Upper lobe of right lung (tissue), 1 donor: ENCODE measurements at regions not wholly inside any gene's neighbourhood (a gene's known extent, or its start where the extent isn't known, plus 50 kb on each side); places are given as distances from the start of the nearest gene placed in this dataset.

ENCODE experiments used
- ATAC-seq: fragments of 200-7000 bp; cut with Tn5 transposase; one replicate; pipeline ENCODE4 v1.9.1; 2020; ENCODE audit warnings: mild to moderate bottlenecking, moderate library complexity
- DNase-seq: peaks from one replicate; pipeline ENCODE4 v3.0.0-alpha.2; 2020
- H3K27ac ChIP-seq: fragments of 200-600 bp; one replicate; pipeline ENCODE4 v1.8.0; 2022
- H3K27me3 ChIP-seq: fragments of 200-600 bp; one replicate; pipeline ENCODE4 v1.8.0; 2022; ENCODE audit warnings: mild to moderate bottlenecking
- H3K36me3 ChIP-seq: fragments of 200-600 bp; one replicate; pipeline ENCODE4 v1.8.0; 2022
- H3K4me1 ChIP-seq: fragments of 200-600 bp; one replicate; pipeline ENCODE4 v1.8.0; 2022
- H3K4me3 ChIP-seq: fragments of 200-600 bp; one replicate; pipeline ENCODE4 v1.8.0; 2022; ENCODE audit warnings: mild to moderate bottlenecking
- H3K9me3 ChIP-seq: fragments of 200-600 bp; one replicate; pipeline ENCODE4 v1.8.0; 2022
- intact Hi-C: fragments of 100-400 bp; cut with DNase I; formaldehyde crosslinking; loops from one replicate; pipeline ENCODE4 v1.11.0; 2022
- TF ChIP-seq, protein P1 (sequence below): fragments of 200-600 bp; IDR thresholded peaks from one replicate; pipeline ENCODE4 v1.8.0; 2022; ENCODE audit warnings: antibody characterized with exemption
- donor health status: DM: no; HTN: yes; CAD: no; lungs with severe emphysema.

GRCh38 chr14:39884091-39884490 is 451.9 kb upstream of the FBXO33 start:
- no peak overlapping the region for H3K27ac ChIP-seq
- DNase-seq (no peak), ATAC-seq (no peak)
- no peaks in the 10 kb centered on the region for H3K27me3 ChIP-seq
- no peak overlapping the region for H3K4me3 ChIP-seq
- no peaks in the 10 kb centered on the region for H3K4me1 ChIP-seq
- intact Hi-C loops: no loop called here
- no peaks in the 10 kb centered on the region for H3K36me3 ChIP-seq
- peaks cover 7% of the 10 kb centered on the region for H3K9me3 ChIP-seq
- TF ChIP-seq, protein P1, sequence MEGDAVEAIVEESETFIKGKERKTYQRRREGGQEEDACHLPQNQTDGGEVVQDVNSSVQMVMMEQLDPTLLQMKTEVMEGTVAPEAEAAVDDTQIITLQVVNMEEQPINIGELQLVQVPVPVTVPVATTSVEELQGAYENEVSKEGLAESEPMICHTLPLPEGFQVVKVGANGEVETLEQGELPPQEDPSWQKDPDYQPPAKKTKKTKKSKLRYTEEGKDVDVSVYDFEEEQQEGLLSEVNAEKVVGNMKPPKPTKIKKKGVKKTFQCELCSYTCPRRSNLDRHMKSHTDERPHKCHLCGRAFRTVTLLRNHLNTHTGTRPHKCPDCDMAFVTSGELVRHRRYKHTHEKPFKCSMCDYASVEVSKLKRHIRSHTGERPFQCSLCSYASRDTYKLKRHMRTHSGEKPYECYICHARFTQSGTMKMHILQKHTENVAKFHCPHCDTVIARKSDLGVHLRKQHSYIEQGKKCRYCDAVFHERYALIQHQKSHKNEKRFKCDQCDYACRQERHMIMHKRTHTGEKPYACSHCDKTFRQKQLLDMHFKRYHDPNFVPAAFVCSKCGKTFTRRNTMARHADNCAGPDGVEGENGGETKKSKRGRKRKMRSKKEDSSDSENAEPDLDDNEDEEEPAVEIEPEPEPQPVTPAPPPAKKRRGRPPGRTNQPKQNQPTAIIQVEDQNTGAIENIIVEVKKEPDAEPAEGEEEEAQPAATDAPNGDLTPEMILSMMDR: no peak

DNA sequence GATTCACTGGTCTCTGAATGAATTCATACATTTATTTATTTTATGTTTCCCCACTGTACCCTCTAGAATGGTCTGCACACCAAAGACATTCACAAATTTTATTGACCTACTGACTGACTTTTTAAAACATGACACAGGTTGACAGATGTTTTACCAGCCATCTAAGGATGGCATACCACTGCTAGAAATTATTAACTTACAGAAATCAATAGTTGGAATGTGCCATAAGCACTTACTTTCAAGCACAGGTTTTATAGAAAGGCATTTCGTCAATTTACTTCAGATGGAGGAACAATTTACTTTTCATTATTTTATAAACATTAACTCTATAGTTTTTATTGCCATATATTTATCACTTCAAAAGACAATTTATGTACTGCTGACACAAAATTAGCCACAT is 448.7 kb upstream of the FBXO33 start:
- no peak overlapping the region for H3K27ac ChIP-seq
- no peaks in the 10 kb centered on the region for H3K36me3 ChIP-seq
- TF ChIP-seq, protein P1: no peak
- ATAC-seq (no peak), DNase-seq (no peak)
- no peaks in the 10 kb centered on the region for H3K4me1 ChIP-seq
- intact Hi-C loops: no loop called here
- H3K4me3 ChIP-seq: no peak overlapping the region
- no peaks in the 10 kb centered on the region for H3K27me3 ChIP-seq
- no peaks in the 10 kb centered on the region for H3K9me3 ChIP-seq

DNA sequence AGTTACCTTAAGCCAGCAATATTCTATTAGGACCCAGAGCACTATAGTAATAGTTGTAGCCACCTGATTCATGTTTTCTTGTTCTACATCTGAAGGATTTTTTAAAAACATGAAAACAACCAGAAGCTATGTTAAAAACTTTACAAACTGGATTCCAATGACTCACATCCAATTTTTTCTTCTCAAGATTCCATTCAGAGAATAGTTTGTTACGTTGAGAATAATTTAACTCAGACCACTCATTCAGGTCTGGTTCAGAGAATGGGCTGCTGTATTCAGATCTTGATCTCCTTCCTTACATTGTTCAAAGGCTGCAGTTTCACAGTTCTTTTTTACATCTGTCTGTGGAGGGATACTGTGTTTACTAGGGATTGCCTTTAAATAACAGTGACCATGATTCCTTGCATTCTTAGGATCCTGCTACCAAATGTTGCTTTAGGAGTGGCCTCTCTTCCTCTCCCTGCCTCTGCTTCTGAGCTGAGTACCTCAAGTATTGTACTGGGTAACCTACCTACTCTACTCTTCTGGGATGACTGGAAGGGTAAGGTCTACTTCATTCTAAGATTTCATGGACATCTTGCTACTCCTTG is 448.0 kb upstream of the FBXO33 start:
- Histone ChIP-seq H3K4me3 (no peak overlapping the region), H3K4me1 (no peaks in the 10 kb centered on the region), H3K9me3 (no peaks in the 10 kb centered on the region), H3K27ac (no peak overlapping the region), H3K27me3 (no peaks in the 10 kb centered on the region), H3K36me3 (no peaks in the 10 kb centered on the region)
- TF ChIP-seq, protein P1: no peak
- ATAC-seq: no peak
- intact Hi-C loops: no loop called here
- no peak for DNase-seq

DNA sequence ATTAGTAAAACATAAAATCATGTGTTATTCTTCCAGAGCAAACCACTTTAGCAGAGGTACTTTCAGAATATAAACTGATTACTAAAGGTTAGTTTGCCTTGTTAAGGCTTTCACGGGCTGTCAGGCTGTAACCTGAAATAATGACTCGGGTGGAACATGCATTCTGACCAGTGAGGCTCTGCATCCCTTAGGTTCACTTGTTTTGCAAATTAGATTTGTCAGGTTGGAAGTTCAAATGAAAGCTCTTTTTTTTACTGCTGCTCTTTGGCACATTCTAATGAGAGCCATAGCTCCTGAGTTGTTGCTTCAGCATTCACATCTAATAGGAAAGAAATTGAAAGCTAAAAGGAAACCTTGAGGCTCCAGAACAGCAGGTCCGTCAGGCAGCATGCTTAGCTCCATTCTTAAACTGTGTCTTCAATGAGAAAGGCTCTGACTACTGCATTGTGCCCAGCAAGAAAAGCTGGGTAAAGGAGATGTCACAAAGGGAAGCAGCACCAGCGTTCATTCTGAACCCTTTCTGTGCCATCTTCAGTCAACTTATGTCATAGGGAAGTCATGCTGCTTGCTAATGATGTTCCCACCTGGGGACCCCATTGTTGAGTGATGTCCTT is 445.5 kb upstream of the FBXO33 start:
- no peaks in the 10 kb centered on the region for H3K36me3 ChIP-seq
- H3K4me3 ChIP-seq: no peak overlapping the region
- H3K4me1 ChIP-seq: no peaks in the 10 kb centered on the region
- no peak overlapping the region for H3K27ac ChIP-seq
- intact Hi-C loops: no loop called here
- H3K9me3 ChIP-seq: no peaks in the 10 kb centered on the region
- no peak for DNase-seq
- H3K27me3 ChIP-seq: no peaks in the 10 kb centered on the region
- ATAC-seq: no peak
- TF ChIP-seq, protein P1: no peak

DNA sequence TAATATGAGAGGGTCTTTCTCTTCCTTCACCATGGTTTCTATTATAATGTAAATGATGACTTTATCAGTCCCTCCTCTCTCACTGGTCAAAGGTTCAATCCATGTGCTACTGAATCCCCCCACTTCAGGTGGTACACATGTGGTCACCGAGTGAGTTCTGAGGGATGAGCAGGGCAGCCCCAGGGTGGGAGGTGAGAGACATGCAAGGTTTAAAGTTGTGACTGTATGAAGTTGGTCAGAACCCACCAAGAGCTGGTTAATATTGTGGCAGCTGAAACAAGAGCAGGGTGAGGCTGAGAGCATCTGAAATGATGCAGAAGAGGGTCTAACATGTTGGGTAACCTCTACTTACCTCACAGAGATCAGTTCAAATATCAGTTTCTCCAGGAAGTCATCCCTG is 444.7 kb upstream of the FBXO33 start:
- H3K4me3 ChIP-seq: no peak overlapping the region
- H3K27me3 ChIP-seq: no peaks in the 10 kb centered on the region
- DNase-seq: no peak
- no peaks in the 10 kb centered on the region for H3K9me3 ChIP-seq
- no peaks in the 10 kb centered on the region for H3K4me1 ChIP-seq
- no peak overlapping the region for H3K27ac ChIP-seq
- TF ChIP-seq, protein P1: no peak
- H3K36me3 ChIP-seq: no peaks in the 10 kb centered on the region
- intact Hi-C loops: no loop called here
- no peak for ATAC-seq
